HG02678 (cell line): ENCODE measurements at regions not wholly inside any gene's neighbourhood (a gene's known extent, or its start where the extent isn't known, plus 50 kb on each side); places are given as distances from the start of the nearest gene placed in this dataset.
"Not testable (repeated sequence)": the region's sequence is repeated elsewhere in the genome, so short reads cannot be mapped to it uniquely, and the experiment has no call there.

Experiments
- ATAC-seq: cut with Tn5 transposase; IDR thresholded peaks from one replicate; pipeline ENCODE4 v1.9.1; 2021; ENCODE audit warnings: mild to moderate bottlenecking, moderate library complexity; ENCODE audit not compliant: unreplicated experiment

- ATAC-seq = no peak
Measured at GRCh38 chr4:137762591-137762990, 230.3 kb upstream of the PCDH18 start.

GRCh38 chr4:137754652-137755471, 222.6 kb upstream of the PCDH18 start:
- ATAC-seq = no peak

GRCh38 chr4:137749466-137749865, 217.2 kb upstream of the PCDH18 start:
- no peak for ATAC-seq

GRCh38 chr4:137748616-137749015, 216.3 kb upstream of the PCDH18 start:
- ATAC-seq = no peak

GRCh38 chr4:137740141-137740540, 207.8 kb upstream of the PCDH18 start:
- no peak for ATAC-seq

GRCh38 chr4:137739391-137739790, 207.1 kb upstream of the PCDH18 start:
- ATAC-seq = no peak

- no peak for ATAC-seq
Measured at GRCh38 chr4:137738375-137738990, 206.2 kb upstream of the PCDH18 start.

GRCh38 chr4:137735561-137736104, 203.3 kb upstream of the PCDH18 start:
- ATAC-seq = no peak

GRCh38 chr4:137733174-137734141, 201.2 kb upstream of the PCDH18 start:
- not testable (repeated sequence) for ATAC-seq

GRCh38 chr4:137722910-137723309, 190.6 kb upstream of the PCDH18 start:
- no peak for ATAC-seq

- no peak for ATAC-seq
Measured at GRCh38 chr4:137711502-137711901, 179.2 kb upstream of the PCDH18 start.

- ATAC-seq = no peak
Measured at GRCh38 chr4:137707626-137708025, 175.3 kb upstream of the PCDH18 start.

GRCh38 chr4:137707102-137707620, 174.9 kb upstream of the PCDH18 start:
- ATAC-seq = no peak

GRCh38 chr4:137705171-137705783, 173.0 kb upstream of the PCDH18 start:
- ATAC-seq = no peak

- ATAC-seq = no peak
Measured at GRCh38 chr4:137703195-137703594, 170.9 kb upstream of the PCDH18 start.

- no peak for ATAC-seq
Measured at GRCh38 chr4:137702512-137702911, 170.2 kb upstream of the PCDH18 start.

GRCh38 chr4:137701401-137701800, 169.1 kb upstream of the PCDH18 start:
- no peak for ATAC-seq

- ATAC-seq = no peak
Measured at GRCh38 chr4:137700751-137701150, 168.5 kb upstream of the PCDH18 start.

GRCh38 chr4:137700072-137700471, 167.8 kb upstream of the PCDH18 start:
- ATAC-seq = no peak

- no peak for ATAC-seq
Measured at GRCh38 chr4:137694138-137694537, 161.8 kb upstream of the PCDH18 start.
